ENCODE measurements at regions not wholly inside any gene's neighbourhood (a gene's known extent, or its start where the extent isn't known, plus 50 kb on each side); places are given as distances from the start of the nearest gene placed in this dataset.

DNA sequence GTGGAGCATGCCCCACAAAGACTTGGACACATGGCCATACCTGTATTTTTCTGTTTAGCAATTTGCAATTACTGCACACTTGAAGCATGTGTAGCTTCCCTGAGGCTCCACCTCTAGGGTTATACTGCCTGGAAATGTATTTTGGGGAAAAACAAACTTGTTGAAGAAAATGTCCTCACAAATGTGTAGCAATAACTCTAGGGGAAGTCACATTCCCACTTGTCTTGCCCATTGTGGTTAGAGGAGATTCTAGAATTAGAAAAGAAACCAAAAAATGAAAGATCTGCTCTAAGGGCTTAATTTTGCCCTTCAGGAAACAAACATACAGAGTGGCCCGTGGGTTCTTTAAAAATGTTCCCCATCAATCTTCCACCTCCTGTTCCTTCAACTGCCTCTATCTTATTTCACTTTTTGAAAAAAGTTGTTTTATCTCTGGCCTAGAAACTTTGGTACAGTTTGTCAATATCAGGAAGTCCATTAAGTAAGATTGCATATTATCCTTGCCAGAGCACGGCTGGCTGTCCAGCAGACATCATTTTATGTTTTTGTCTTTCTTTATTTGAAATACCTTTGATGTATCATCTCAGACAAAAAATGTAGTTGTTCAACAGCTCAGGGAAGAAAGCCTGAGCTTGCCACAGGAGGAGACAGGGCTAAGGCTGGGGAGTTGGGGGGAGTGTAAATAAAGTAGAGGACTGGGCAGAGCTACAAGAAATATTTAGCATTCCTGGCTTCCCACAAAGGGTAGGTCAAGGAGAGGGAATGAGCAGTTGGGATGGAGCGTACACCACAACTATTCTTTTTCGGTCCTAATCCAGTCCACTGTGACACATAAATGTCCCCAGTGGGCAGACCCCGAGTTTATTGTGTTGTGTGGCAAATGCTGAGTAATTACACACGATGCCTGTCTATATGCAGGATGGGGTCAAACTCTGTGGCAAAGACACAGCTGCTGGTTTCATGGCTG, 96.8 kb upstream of the CDC42EP3 start:
- TF ChIP-seq, protein P1, sequence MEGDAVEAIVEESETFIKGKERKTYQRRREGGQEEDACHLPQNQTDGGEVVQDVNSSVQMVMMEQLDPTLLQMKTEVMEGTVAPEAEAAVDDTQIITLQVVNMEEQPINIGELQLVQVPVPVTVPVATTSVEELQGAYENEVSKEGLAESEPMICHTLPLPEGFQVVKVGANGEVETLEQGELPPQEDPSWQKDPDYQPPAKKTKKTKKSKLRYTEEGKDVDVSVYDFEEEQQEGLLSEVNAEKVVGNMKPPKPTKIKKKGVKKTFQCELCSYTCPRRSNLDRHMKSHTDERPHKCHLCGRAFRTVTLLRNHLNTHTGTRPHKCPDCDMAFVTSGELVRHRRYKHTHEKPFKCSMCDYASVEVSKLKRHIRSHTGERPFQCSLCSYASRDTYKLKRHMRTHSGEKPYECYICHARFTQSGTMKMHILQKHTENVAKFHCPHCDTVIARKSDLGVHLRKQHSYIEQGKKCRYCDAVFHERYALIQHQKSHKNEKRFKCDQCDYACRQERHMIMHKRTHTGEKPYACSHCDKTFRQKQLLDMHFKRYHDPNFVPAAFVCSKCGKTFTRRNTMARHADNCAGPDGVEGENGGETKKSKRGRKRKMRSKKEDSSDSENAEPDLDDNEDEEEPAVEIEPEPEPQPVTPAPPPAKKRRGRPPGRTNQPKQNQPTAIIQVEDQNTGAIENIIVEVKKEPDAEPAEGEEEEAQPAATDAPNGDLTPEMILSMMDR (IDR thresholded peaks at IDR 0.05; ENCODE audit: insufficient read depth, low read depth, low read length): no peak
- no peak for TF ChIP-seq EZH2 (IDR thresholded peaks at IDR 0.05; ENCODE audit: insufficient read depth, low read length)
